ENCODE measurements at regions not wholly inside any gene's neighbourhood (a gene's known extent, or its start where the extent isn't known, plus 50 kb on each side); places are given as distances from the start of the nearest gene placed in this dataset.

GRCh38 chr5:103472830-103473229 lies 89.8 kb downstream of the NUDT12 start:
- Mint-ChIP-seq H3K27ac (no peak overlapping the region), H3K27me3 (ENCODE audit: low read depth in 3 of 3) (no peaks in the 10 kb centered on the region), H3K36me3 (no peaks in the 10 kb centered on the region), H3K4me3 (no peak overlapping the region), H3K9me3 (no peaks in the 10 kb centered on the region), H3K4me1 (no peaks in the 10 kb centered on the region)
- DNase-seq, result no peak

- H3K27ac Mint-ChIP-seq, result no peak overlapping the region
- DNase-seq, result no peak
- no peaks in the 10 kb centered on the region for H3K36me3 Mint-ChIP-seq
- H3K4me1 Mint-ChIP-seq, result no peaks in the 10 kb centered on the region
- H3K9me3 Mint-ChIP-seq, result no peaks in the 10 kb centered on the region
- no peak overlapping the region for H3K4me3 Mint-ChIP-seq
- no peaks in the 10 kb centered on the region for H3K27me3 Mint-ChIP-seq (ENCODE audit: low read depth in 3 of 3)
Measured at GRCh38 chr5:103472265-103472664, 90.3 kb downstream of the NUDT12 start.

- no peaks in the 10 kb centered on the region for H3K27me3 Mint-ChIP-seq (ENCODE audit: low read depth in 3 of 3)
Measured at GRCh38 chr5:103469288-103470040, 93.1 kb downstream of the NUDT12 start.

DNA sequence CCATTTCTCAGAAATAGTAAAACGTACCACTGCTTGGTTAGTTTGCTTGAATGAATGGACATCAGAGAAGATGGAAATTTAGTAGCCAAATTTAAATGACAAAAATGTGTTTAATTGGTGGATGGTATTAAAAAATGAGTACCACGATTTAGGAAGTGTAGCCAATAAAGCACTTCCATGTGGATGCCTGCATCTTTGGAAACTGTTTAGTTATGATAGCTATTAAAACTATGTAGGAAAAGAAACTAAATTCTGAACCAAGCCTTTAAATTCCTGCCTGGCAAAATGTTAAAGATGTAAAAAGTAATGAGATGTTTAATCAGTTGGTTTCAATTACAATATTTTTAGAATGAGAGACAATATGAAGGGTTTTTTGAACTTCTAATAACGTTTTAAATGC lies 94.8 kb downstream of the NUDT12 start:
- no peak overlapping the region for H3K4me3 Mint-ChIP-seq
- peaks cover 0 to 3% (median 0%) of the 10 kb centered on the region in 6 donors for H3K9me3 Mint-ChIP-seq
- H3K27me3 Mint-ChIP-seq (ENCODE audit: low read depth in 3 of 3), result no peaks in the 10 kb centered on the region
- no peaks in the 10 kb centered on the region for H3K36me3 Mint-ChIP-seq
- no peaks in the 10 kb centered on the region for H3K4me1 Mint-ChIP-seq
- DNase-seq, result no peak
- H3K27ac Mint-ChIP-seq, result no peak overlapping the region

More at GRCh38 chr5:103469288-103470040, 93.1 kb downstream of the NUDT12 start:
- Mint-ChIP-seq H3K27ac (no peak overlapping the region), H3K4me1 (no peaks in the 10 kb centered on the region), H3K36me3 (no peaks in the 10 kb centered on the region), H3K9me3 (no peaks in the 10 kb centered on the region), H3K4me3 (no peak overlapping the region)
- DNase-seq, result no peak

DNA sequence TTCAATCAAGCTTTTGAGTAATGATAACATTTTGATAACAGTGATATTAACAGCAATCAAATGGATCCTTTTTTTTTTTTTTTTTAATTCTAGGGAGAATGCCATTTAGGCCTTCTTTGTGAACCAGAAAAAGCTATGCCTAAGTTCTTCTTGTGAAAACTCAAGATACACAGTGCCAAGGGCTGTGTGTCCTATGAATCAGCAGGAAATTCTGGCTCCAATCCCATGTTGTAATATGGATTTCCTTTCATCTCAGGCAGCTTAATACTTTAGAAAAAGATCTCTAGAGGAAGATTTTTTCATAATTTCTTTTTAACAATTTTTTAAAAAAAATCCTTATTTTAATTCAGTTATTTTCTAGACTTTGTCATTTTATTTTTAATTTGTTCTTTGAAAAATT lies 96.1 kb downstream of the NUDT12 start:
- Mint-ChIP-seq H3K9me3 (peaks cover 0 to 3% (median 0%) of the 10 kb centered on the region in 6 donors), H3K27me3 (ENCODE audit: low read depth in 3 of 3) (peaks cover 0 to 3% (median 2%) of the 10 kb centered on the region in 3 donors)

DNA sequence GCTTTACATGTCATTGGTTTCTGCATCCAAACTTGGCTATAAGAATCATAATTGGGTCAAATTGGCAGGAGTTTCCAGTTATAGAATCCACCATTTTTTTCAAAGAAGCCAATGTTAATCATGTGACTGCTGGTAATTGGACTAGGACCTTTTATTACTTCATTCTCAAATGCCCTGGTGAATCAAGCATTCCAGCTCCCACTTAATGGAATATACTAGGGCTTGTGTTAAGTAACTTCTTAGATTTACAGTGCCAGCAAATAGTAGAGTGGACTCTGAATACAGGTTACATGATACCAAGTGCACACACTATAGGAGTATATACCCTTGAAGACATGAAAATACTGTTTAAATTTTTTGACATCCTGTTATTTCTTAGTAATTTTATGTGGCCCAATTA lies 96.7 kb downstream of the NUDT12 start:
- Mint-ChIP-seq H3K9me3 (peaks cover 0 to 3% (median 0%) of the 10 kb centered on the region in 6 donors), H3K27ac (no peak overlapping the region), H3K27me3 (ENCODE audit: low read depth in 3 of 3) (peaks cover 0 to 3% (median 2%) of the 10 kb centered on the region in 3 donors), H3K36me3 (no peaks in the 10 kb centered on the region), H3K4me1 (no peaks in the 10 kb centered on the region), H3K4me3 (no peak overlapping the region)
- no peak for DNase-seq

More for the DNA sequence above, 96.1 kb downstream of the NUDT12 start:
- Mint-ChIP-seq H3K36me3 (no peaks in the 10 kb centered on the region), H3K27ac (no peak overlapping the region), H3K4me3 (no peak overlapping the region), H3K4me1 (no peaks in the 10 kb centered on the region)
- no peak for DNase-seq

DNA sequence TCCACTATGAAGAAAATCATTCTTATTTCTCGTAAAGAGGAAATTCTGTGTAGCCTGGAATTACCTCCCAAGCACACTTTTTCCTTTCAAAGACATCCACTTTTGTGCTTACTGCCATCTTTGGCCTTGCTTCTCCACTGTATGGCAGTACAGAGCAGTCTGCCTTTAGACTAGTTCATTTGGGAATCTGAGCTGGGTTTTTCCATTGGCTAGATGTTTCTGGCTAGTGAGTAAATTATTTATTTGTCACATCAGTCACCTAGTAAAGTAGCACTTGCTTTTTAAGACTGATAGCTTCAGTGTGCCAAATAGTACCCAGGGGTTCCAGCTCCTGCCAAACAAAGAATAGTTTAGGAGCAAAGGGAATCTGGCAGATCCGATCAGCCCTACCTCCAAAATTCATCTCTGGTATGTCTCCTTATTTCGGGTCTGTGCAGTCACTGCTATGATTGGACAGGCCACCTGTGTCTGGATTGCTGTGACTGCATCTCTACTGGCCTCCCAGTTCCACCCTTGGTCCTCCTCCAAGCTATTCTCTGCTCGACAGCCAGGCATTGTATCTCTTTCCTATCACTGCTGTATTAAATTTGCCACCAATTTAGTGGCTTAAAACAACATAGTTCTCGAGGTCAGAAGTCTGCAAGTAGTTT lies 97.6 kb downstream of the NUDT12 start:
- H3K4me1 Mint-ChIP-seq, result no peaks in the 10 kb centered on the region
- peaks cover 0 to 3% (median 2%) of the 10 kb centered on the region in 3 donors for H3K27me3 Mint-ChIP-seq (ENCODE audit: low read depth in 3 of 3)
- peaks cover 0 to 3% (median 0%) of the 10 kb centered on the region in 6 donors for H3K9me3 Mint-ChIP-seq
- H3K4me3 Mint-ChIP-seq, result no peak overlapping the region
- H3K27ac Mint-ChIP-seq, result no peak overlapping the region
- no peak for DNase-seq
- H3K36me3 Mint-ChIP-seq, result no peaks in the 10 kb centered on the region

GRCh38 chr5:103463261-103463660 lies 99.3 kb downstream of the NUDT12 start:
- no peaks in the 10 kb centered on the region for H3K4me1 Mint-ChIP-seq
- H3K27me3 Mint-ChIP-seq (ENCODE audit: low read depth in 3 of 3), result peaks cover 0 to 3% (median 2%) of the 10 kb centered on the region in 3 donors
- peaks cover 0 to 3% (median 0%) of the 10 kb centered on the region in 6 donors for H3K9me3 Mint-ChIP-seq
- DNase-seq, result no peak
- H3K4me3 Mint-ChIP-seq, result no peak overlapping the region
- no peak overlapping the region for H3K27ac Mint-ChIP-seq
- no peaks in the 10 kb centered on the region for H3K36me3 Mint-ChIP-seq

GRCh38 chr5:103461243-103461642 lies 101.3 kb downstream of the NUDT12 start:
- H3K4me1 Mint-ChIP-seq, result no peaks in the 10 kb centered on the region
- H3K4me3 Mint-ChIP-seq, result no peak overlapping the region
- peaks cover 0 to 5% (median 0%) of the 10 kb centered on the region in 6 donors for H3K9me3 Mint-ChIP-seq
- no peak for DNase-seq
- no peaks in the 10 kb centered on the region for H3K36me3 Mint-ChIP-seq
- H3K27ac Mint-ChIP-seq, result no peak overlapping the region
- H3K27me3 Mint-ChIP-seq (ENCODE audit: low read depth in 3 of 3), result peaks cover 0 to 3% (median 2%) of the 10 kb centered on the region in 3 donors

DNA sequence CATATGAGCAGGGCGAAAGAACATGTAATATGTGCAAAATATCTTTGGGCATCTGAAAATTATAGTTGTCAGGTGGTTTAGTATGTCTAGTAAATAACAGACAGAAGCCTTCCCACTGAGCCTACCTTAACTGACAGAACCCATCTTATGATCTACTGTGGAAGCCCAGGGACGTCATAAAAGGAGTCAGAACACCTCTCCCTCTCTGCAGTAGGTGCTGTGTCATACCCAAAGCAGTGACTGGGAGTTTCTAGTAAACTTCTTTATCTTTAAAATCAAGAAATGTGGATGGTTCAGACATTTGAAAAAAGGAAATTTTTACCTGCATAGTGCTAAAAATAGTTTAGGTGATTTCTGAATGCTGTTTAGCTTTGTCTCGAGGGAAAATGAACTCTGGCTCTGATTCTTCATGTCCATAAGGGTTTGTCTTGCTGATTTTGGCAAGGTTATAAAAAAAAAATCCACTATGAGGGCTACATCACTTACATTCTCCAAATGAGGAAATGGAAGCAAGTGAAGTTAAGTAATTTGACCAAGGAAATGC lies 104.0 kb downstream of the NUDT12 start:
- Mint-ChIP-seq H3K4me1 (no peaks in the 10 kb centered on the region), H3K27me3 (ENCODE audit: low read depth in 3 of 3) (peaks cover 0 to 6% (median 3%) of the 10 kb centered on the region in 3 donors), H3K27ac (no peak overlapping the region), H3K4me3 (no peak overlapping the region), H3K9me3 (peaks cover 0 to 2% (median 0%) of the 10 kb centered on the region in 6 donors), H3K36me3 (no peaks in the 10 kb centered on the region)
- no peak for DNase-seq

- Mint-ChIP-seq H3K9me3 (peaks cover 0 to 2% (median 0%) of the 10 kb centered on the region in 6 donors), H3K4me3 (no peak overlapping the region), H3K36me3 (no peaks in the 10 kb centered on the region), H3K27me3 (ENCODE audit: low read depth in 3 of 3) (peaks cover 0 to 6% (median 0%) of the 10 kb centered on the region in 3 donors), H3K27ac (no peak overlapping the region), H3K4me1 (no peaks in the 10 kb centered on the region)
- DNase-seq, result no peak
Measured at GRCh38 chr5:103456476-103456875, 106.1 kb downstream of the NUDT12 start.

DNA sequence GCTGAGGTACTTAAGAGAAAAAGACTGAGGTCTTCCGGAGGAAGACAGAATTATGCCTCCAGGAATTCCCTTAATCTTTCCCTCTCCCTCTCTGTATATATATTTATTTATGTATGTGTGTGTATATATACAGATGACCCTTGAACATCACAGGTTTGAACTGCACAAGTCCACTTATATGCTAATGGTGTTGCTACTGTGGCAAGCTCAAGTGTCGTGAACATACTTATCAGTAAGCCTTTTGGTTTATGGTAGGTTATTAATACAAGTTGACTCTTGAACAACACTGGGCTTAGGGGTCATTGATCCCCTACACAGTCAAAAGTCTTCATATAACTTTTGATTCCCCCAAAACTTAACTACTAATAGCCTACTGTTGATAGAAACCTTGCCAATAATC lies 106.8 kb downstream of the NUDT12 start:
- Mint-ChIP-seq H3K36me3 (no peaks in the 10 kb centered on the region), H3K4me1 (no peaks in the 10 kb centered on the region), H3K27me3 (ENCODE audit: low read depth in 3 of 3) (peaks cover 0 to 8% (median 0%) of the 10 kb centered on the region in 3 donors), H3K4me3 (no peak overlapping the region), H3K9me3 (peaks cover 0 to 2% (median 0%) of the 10 kb centered on the region in 6 donors), H3K27ac (no peak overlapping the region)
- no peak for DNase-seq

DNA sequence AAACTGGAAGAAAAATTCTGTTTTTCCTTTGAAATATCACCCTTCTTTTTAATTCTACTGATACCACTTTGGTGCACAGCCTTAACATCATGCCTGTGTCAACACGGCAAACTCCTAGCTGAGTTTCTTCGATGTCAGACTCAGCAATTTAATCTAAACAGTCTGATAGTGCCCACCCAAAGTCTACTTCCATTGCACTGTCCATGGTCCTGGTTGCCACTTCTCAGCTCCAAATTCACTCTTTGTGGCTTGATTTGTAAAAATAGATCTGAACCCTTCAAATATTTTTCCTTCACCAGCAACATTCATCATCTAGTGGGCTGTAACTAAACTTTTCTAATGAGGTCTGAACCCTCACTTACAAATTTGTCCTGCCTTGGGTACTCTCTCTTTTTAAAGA lies 107.8 kb downstream of the NUDT12 start:
- Mint-ChIP-seq H3K27me3 (ENCODE audit: low read depth in 3 of 3) (peaks cover 0 to 8% (median 0%) of the 10 kb centered on the region in 3 donors), H3K4me1 (no peaks in the 10 kb centered on the region), H3K4me3 (no peak overlapping the region), H3K27ac (no peak overlapping the region), H3K9me3 (peaks cover 0 to 2% (median 0%) of the 10 kb centered on the region in 6 donors), H3K36me3 (no peaks in the 10 kb centered on the region)
- DNase-seq, result no peak

- DNase-seq, result no peak
- H3K9me3 Mint-ChIP-seq, result peaks cover 0 to 2% (median 0%) of the 10 kb centered on the region in 6 donors
- H3K27ac Mint-ChIP-seq, result no peak overlapping the region
- H3K36me3 Mint-ChIP-seq, result no peaks in the 10 kb centered on the region
- H3K4me1 Mint-ChIP-seq, result no peaks in the 10 kb centered on the region
- peaks cover 0 to 8% (median 0%) of the 10 kb centered on the region in 3 donors for H3K27me3 Mint-ChIP-seq (ENCODE audit: low read depth in 3 of 3)
- no peak overlapping the region for H3K4me3 Mint-ChIP-seq
Measured at GRCh38 chr5:103452666-103453065, 109.9 kb downstream of the NUDT12 start.

All from immature natural killer cell (primary cell).